ENCODE measurements at regions not wholly inside any gene's neighbourhood (a gene's known extent, or its start where the extent isn't known, plus 50 kb on each side); places are given as distances from the start of the nearest gene placed in this dataset.

DNA sequence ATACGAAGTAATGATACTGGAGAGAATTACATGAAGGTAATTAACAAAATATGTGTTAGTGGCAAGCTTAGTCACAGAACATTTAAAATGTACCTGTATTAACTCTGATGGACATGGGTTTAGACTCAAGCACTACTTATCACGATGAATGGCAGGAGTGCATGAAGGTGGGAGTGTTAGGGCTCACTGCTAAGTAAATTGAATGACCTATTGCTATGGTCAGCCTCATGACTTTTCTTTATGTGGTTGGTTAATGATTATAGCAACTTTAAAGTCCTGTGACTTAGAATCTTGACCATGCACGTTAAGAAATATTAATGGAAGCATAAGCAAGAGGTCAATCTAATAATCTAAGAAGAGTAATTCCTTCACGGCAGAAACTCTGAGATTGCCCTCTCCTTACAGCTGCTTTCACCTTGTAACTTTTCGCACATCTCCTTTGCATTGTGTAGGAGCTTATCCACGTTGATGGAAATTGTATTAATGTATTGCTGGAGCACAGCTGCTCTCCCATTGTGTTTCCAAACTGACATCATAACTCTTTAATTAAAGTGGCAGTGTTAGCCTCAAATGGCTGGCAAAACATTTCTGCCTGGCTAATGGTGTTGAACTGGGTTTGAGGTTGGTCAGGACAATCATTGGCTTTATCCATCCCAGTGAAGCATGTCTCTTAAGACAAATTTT lies 114.5 kb downstream of the RXFP2 start:
- no peak for DNase-seq (ENCODE audit: low read depth, low spot score)
- no peak for TF ChIP-seq CTCF (IDR thresholded peaks at IDR 0.05; ENCODE audit: insufficient read depth, low read length, missing control alignments)
- POLR2A ChIA-PET = no interaction called here
- no peak overlapping the region for H3K4me3 ChIP-seq (ENCODE audit: low read depth, low read length)
- CTCF ChIA-PET = interaction anchor here (1.6 kb wide), 1 partner anchor 56 kb away, joined by 3 read pairs; no protein-coding TSS in a partner anchor

DNA sequence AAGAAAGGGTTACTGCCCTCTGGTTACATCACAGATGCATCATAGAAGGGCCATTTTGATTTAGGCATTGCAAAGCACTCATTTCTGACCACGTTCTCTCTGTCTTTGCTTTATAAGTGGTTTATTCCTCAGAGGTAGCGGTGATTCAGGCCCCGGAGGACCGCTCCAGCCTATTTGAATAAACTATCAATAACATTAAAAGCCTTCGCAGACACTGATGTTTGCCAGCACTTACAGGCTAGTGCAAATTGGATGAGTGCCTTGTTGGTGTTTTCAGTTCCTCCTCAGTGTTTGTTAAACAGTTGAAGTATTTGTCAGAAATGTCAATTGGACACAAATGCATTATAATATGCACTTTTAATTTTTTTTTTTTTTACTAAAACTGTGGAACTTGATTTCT lies 120.2 kb downstream of the RXFP2 start:
- no peak overlapping the region for H3K4me3 ChIP-seq (ENCODE audit: low read depth, low read length)
- no peak for DNase-seq (ENCODE audit: low read depth, low spot score)
- POLR2A ChIA-PET = no interaction called here
- CTCF ChIA-PET = no interaction called here
- no peak for TF ChIP-seq CTCF (IDR thresholded peaks at IDR 0.05; ENCODE audit: insufficient read depth, low read length, missing control alignments)

GRCh38 chr13:31860002-31860401 lies 120.7 kb downstream of the RXFP2 start:
- CTCF ChIA-PET = no interaction called here
- no peak overlapping the region for H3K4me3 ChIP-seq (ENCODE audit: low read depth, low read length)
- DNase-seq (ENCODE audit: low read depth, low spot score) = no peak
- no peak for TF ChIP-seq CTCF (IDR thresholded peaks at IDR 0.05; ENCODE audit: insufficient read depth, low read length, missing control alignments)
- POLR2A ChIA-PET = no interaction called here

- no peak overlapping the region for H3K4me3 ChIP-seq (ENCODE audit: low read depth, low read length)
- ChIA-PET CTCF (interaction anchor here (1.2 kb wide), 1 partner anchor 47 kb away, joined by 3 read pairs; no protein-coding TSS in a partner anchor), POLR2A (no interaction called here)
- TF ChIP-seq CTCF (IDR thresholded peaks at IDR 0.05; ENCODE audit: insufficient read depth, low read length, missing control alignments) = no peak
- no peak for DNase-seq (ENCODE audit: low read depth, low spot score)
Measured at GRCh38 chr13:31862828-31863227, 123.5 kb downstream of the RXFP2 start.

DNA sequence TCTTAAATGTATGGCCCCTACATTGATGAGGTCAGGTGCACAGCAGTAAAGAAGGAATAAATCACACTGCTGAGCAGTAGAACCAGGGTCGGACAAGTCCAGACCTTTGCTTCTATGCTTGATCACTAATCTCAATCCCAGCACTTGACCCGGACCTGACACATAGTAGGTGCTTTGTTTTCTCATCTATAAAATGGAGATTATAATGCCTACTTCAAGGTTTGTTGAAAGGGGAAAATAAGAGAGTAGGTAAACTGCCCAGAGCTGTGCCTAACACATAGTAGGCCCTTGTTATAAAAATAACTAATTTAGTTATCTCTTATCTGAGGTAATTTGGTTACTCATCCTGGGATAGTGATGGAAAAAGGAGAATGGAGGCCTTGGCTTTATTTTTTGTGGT lies 125.0 kb downstream of the RXFP2 start:
- ChIA-PET POLR2A (no interaction called here), CTCF (no interaction called here)
- no peak for TF ChIP-seq CTCF (IDR thresholded peaks at IDR 0.05; ENCODE audit: insufficient read depth, low read length, missing control alignments)
- H3K4me3 ChIP-seq (ENCODE audit: low read depth, low read length) = no peak overlapping the region
- DNase-seq (ENCODE audit: low read depth, low spot score) = no peak

DNA sequence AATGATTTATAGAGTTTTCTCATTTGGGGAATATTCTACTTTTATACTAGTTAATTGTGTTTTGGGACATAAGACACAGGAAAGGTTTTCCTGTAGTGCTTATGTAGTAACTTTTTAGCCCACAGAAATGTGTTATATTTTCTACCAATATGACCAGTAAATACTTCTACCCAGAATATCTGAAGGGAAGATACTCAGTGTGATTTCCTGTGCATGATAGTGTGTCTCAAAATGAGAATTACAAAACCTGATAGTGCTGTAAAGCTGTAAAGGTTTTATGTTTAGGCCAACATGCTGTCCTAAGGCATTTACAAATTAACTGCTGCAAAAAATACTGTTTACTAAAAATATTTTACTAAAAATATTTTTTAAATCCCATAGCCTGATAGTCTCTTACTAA lies 126.8 kb downstream of the RXFP2 start:
- no peak overlapping the region for H3K4me3 ChIP-seq (ENCODE audit: low read depth, low read length)
- no peak for DNase-seq (ENCODE audit: low read depth, low spot score)
- CTCF ChIA-PET = no interaction called here
- POLR2A ChIA-PET = no interaction called here
- no peak for TF ChIP-seq CTCF (IDR thresholded peaks at IDR 0.05; ENCODE audit: insufficient read depth, low read length, missing control alignments)

Data from AG04449 (cell line).